HAP-1 (cell line): ENCODE measurements at regions not wholly inside any gene's neighbourhood (a gene's known extent, or its start where the extent isn't known, plus 50 kb on each side); places are given as distances from the start of the nearest gene placed in this dataset.

Experiments
- DNase-seq, 2 experiments: peaks; one replicate each; pipeline ENCODE4 v3.0.0-alpha.2; 2016 to 2020; ENCODE audit warnings: low spot score in 2 of 2
- H3K27me3 ChIP-seq: fragments of 250-450 bp; sonication (Bioruptor Pico); 2 replicates; pipeline ENCODE4 v1.5.1; 2020; ENCODE audit warnings: low read depth, mild to moderate bottlenecking, moderate library complexity
- H3K36me3 ChIP-seq: fragments of 250-450 bp; sonication (Bioruptor Pico); replicated peaks from 2 replicates; pipeline ENCODE4 v1.5.1; 2020; ENCODE audit warnings: mild to moderate bottlenecking
- H3K4me1 ChIP-seq: fragments of 250-450 bp; sonication (Bioruptor Pico); 2 replicates; pipeline ENCODE4 v1.5.1; 2020; ENCODE audit warnings: mild to moderate bottlenecking
- H3K4me3 ChIP-seq: fragments of 250-450 bp; sonication (Bioruptor Pico); 2 replicates; pipeline ENCODE4 v1.5.1; 2020; ENCODE audit warnings: mild to moderate bottlenecking, moderate library complexity
- H3K9me3 ChIP-seq: fragments of 250-450 bp; sonication (Bioruptor Pico); 2 replicates; pipeline ENCODE4 v1.5.1; 2020; ENCODE audit warnings: mild to moderate bottlenecking, moderate library complexity
- in situ Hi-C: fragments of 300-500 bp; cut with MboI; formaldehyde crosslinking; loops from 3 replicates; pipeline ENCODE4 v1.14.3; 2020; ENCODE audit warnings: low sequenced_read_pairs, inconsistent platforms, mixed read lengths

GRCh38 chr6:21496196-21496595 lies 97.4 kb upstream of the SOX4 start:
- Histone ChIP-seq H3K36me3 (no peaks in the 10 kb centered on the region), H3K4me1 (no peaks in the 10 kb centered on the region), H3K27me3 (no peaks in the 10 kb centered on the region), H3K9me3 (no peaks in the 10 kb centered on the region), H3K4me3 (no peak overlapping the region)
- in situ Hi-C loops = no loop called here
- DNase-seq = no peak

GRCh38 chr6:21496706-21497105 lies 96.8 kb upstream of the SOX4 start:
- in situ Hi-C loops = no loop called here
- H3K36me3 ChIP-seq = no peaks in the 10 kb centered on the region
- DNase-seq = no peak

GRCh38 chr6:21500314-21501020 lies 93.1 kb upstream of the SOX4 start:
- Histone ChIP-seq H3K4me1 (no peaks in the 10 kb centered on the region), H3K27me3 (no peaks in the 10 kb centered on the region), H3K4me3 (no peak overlapping the region), H3K36me3 (no peaks in the 10 kb centered on the region), H3K9me3 (no peaks in the 10 kb centered on the region)
- DNase-seq = no peak
- in situ Hi-C loops = no loop called here

More at GRCh38 chr6:21496706-21497105, 96.8 kb upstream of the SOX4 start:
- Histone ChIP-seq H3K27me3 (no peaks in the 10 kb centered on the region), H3K9me3 (no peaks in the 10 kb centered on the region), H3K4me1 (no peaks in the 10 kb centered on the region), H3K4me3 (no peak overlapping the region)

GRCh38 chr6:21501021-21501354 lies 92.6 kb upstream of the SOX4 start:
- Histone ChIP-seq H3K4me3 (no peak overlapping the region), H3K27me3 (no peaks in the 10 kb centered on the region), H3K9me3 (no peaks in the 10 kb centered on the region), H3K36me3 (no peaks in the 10 kb centered on the region), H3K4me1 (no peaks in the 10 kb centered on the region)
- in situ Hi-C loops = no loop called here
- DNase-seq = no peak

- H3K9me3 ChIP-seq = no peaks in the 10 kb centered on the region
- no peak for DNase-seq
Measured at GRCh38 chr6:21501815-21502214, 91.7 kb upstream of the SOX4 start.

GRCh38 chr6:21502682-21503081 lies 90.9 kb upstream of the SOX4 start:
- Histone ChIP-seq H3K27me3 (no peaks in the 10 kb centered on the region), H3K9me3 (no peaks in the 10 kb centered on the region), H3K36me3 (no peaks in the 10 kb centered on the region), H3K4me3 (no peak overlapping the region), H3K4me1 (no peaks in the 10 kb centered on the region)
- in situ Hi-C loops = no loop called here
- DNase-seq = no peak

More at GRCh38 chr6:21501815-21502214, 91.7 kb upstream of the SOX4 start:
- H3K4me3 ChIP-seq = no peak overlapping the region
- in situ Hi-C loops = no loop called here
- H3K4me1 ChIP-seq = no peaks in the 10 kb centered on the region
- no peaks in the 10 kb centered on the region for H3K27me3 ChIP-seq
- H3K36me3 ChIP-seq = no peaks in the 10 kb centered on the region

- in situ Hi-C loops = no loop called here
- no peak overlapping the region for H3K4me3 ChIP-seq
- H3K4me1 ChIP-seq = no peaks in the 10 kb centered on the region
- no peaks in the 10 kb centered on the region for H3K9me3 ChIP-seq
- no peaks in the 10 kb centered on the region for H3K36me3 ChIP-seq
- DNase-seq = no peak
- no peaks in the 10 kb centered on the region for H3K27me3 ChIP-seq
Measured at GRCh38 chr6:21504790-21505189, 88.8 kb upstream of the SOX4 start.

- Histone ChIP-seq H3K27me3 (no peaks in the 10 kb centered on the region), H3K36me3 (no peaks in the 10 kb centered on the region), H3K4me1 (no peaks in the 10 kb centered on the region), H3K9me3 (no peaks in the 10 kb centered on the region), H3K4me3 (no peak overlapping the region)
- no peak for DNase-seq
- in situ Hi-C loops = no loop called here
Measured at GRCh38 chr6:21505574-21505990, 88.0 kb upstream of the SOX4 start.

GRCh38 chr6:21506126-21506525 lies 87.4 kb upstream of the SOX4 start:
- no peaks in the 10 kb centered on the region for H3K27me3 ChIP-seq
- in situ Hi-C loops = no loop called here

GRCh38 chr6:21507811-21508210 lies 85.7 kb upstream of the SOX4 start:
- Histone ChIP-seq H3K4me3 (no peak overlapping the region), H3K4me1 (no peaks in the 10 kb centered on the region), H3K36me3 (no peaks in the 10 kb centered on the region), H3K27me3 (no peaks in the 10 kb centered on the region), H3K9me3 (no peaks in the 10 kb centered on the region)
- no peak for DNase-seq
- in situ Hi-C loops = no loop called here

More at GRCh38 chr6:21506126-21506525, 87.4 kb upstream of the SOX4 start:
- Histone ChIP-seq H3K36me3 (no peaks in the 10 kb centered on the region), H3K9me3 (no peaks in the 10 kb centered on the region), H3K4me1 (no peaks in the 10 kb centered on the region), H3K4me3 (no peak overlapping the region)
- no peak for DNase-seq

GRCh38 chr6:21508753-21509152 lies 84.8 kb upstream of the SOX4 start:
- Histone ChIP-seq H3K27me3 (no peaks in the 10 kb centered on the region), H3K4me3 (no peak overlapping the region), H3K36me3 (no peaks in the 10 kb centered on the region), H3K4me1 (no peaks in the 10 kb centered on the region), H3K9me3 (no peaks in the 10 kb centered on the region)
- peak in 1 of 2 experiments; percentile 12 for DNase-seq
- in situ Hi-C loops = no loop called here

- Histone ChIP-seq H3K9me3 (no peaks in the 10 kb centered on the region), H3K4me1 (no peaks in the 10 kb centered on the region), H3K4me3 (no peak overlapping the region), H3K27me3 (no peaks in the 10 kb centered on the region), H3K36me3 (no peaks in the 10 kb centered on the region)
- in situ Hi-C loops = no loop called here
- DNase-seq = no peak
Measured at GRCh38 chr6:21511891-21512550, 81.5 kb upstream of the SOX4 start.

- H3K27me3 ChIP-seq = no peaks in the 10 kb centered on the region
- H3K4me3 ChIP-seq = no peak overlapping the region
- in situ Hi-C loops = no loop called here
Measured at GRCh38 chr6:21514288-21514687, 79.3 kb upstream of the SOX4 start.

GRCh38 chr6:21518317-21518716 lies 75.2 kb upstream of the SOX4 start:
- in situ Hi-C loops = no loop called here
- Histone ChIP-seq H3K4me1 (peaks cover 10% of the 10 kb centered on the region; the same call in 1 of the 2 replicates), H3K9me3 (no peaks in the 10 kb centered on the region), H3K36me3 (no peaks in the 10 kb centered on the region), H3K27me3 (no peaks in the 10 kb centered on the region), H3K4me3 (no peak overlapping the region)
- no peak for DNase-seq

More at GRCh38 chr6:21514288-21514687, 79.3 kb upstream of the SOX4 start:
- Histone ChIP-seq H3K36me3 (no peaks in the 10 kb centered on the region), H3K9me3 (no peaks in the 10 kb centered on the region), H3K4me1 (no peaks in the 10 kb centered on the region)
- DNase-seq = no peak
